CD4-positive, alpha-beta T cell treated with Interleukin-4 for 1 hour (primary cell): ENCODE measurements at regions not wholly inside any gene's neighbourhood (a gene's known extent, or its start where the extent isn't known, plus 50 kb on each side); places are given as distances from the start of the nearest gene placed in this dataset.

Experiments
- DNase-seq, 2 donors: peaks; one replicate each; pipeline ENCODE4 v3.0.0-alpha.2; 2020 to 2022

DNA sequence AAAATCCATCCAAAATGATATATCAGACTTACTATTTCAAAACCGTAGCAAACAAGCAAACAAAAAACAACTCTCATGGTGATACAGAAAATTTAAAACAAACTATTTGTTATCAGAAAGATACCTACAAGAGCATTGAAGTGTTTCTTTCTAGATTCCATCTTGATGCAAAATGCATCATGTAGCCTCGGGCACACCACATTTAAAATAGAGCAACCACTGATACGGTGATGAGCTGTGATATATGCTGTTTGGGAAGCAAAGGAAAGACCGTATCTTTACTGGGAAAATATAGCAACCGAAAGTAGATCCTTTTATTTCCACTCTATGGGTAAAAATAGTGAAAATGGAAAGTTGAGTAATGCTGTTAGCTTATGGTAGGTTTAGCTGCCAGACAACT, 892.0 kb downstream of the GATA3 start:
- no peak for DNase-seq

DNA sequence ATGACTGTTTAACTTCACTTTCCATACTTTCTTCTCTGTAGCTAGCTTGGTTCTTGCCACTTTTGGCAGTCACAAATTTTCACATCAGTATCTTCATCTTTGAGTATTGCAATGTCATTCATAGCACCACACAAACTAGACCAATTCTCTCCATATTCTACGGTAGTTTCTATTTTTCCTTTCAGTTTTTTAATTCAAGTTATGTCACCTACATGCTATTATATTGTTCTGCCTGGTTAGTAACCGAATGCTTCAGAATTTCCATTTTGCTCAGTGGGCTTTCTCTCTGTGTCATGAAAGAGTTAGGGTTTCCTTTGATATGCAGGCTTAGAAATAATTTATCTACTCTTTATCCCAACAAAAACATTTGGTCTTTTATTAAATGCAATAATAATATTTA, 896.5 kb downstream of the GATA3 start:
- no peak for DNase-seq

DNA sequence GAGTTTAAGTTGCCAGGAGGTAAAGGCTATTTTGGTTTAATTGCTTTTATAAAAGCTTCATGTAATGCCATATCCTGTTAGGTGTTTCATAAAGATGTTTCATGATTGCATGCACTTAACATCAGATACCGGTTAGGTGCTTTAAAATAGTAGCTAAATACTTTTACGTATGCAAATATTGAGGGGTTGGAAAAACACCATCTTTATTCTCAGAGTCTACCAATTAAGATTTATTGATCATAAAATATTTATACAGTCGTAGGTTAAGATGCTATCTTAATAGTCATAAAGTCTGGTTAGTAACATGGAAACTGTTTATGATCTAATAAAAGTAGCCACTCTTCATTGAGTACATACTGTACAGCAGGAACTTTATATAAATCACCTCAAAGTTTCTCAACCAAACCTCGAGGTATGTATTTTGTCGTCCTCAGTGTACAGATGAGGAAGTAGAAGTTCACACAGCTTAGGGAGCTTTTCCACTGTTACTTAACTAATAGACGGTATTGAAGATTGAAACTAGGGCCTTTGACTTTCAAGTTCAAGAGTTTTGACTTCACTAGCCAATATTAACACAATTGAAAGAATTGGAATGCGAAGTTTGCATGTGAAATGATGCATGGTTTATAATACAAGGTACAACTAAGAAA, 897.1 kb downstream of the GATA3 start:
- peak in 1 of 2 donors; percentile 6 for DNase-seq

DNA sequence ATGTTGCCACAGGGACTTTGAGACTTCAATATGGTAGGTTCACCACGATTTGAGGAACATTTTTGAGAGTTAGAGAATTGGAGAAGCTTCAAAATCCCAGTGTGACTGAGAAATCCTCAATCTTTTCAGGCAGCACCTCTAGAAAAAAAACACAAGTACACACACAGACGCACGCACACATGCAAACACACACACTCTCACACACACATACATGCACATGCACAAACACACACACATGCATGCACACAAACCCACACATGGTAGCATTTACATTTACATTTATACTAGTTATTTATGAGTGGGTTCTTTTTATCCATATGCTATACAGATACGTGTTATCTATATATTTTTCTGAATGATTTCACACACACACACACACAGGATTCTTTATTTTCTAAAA, 901.9 kb downstream of the GATA3 start:
- DNase-seq: no peak

DNA sequence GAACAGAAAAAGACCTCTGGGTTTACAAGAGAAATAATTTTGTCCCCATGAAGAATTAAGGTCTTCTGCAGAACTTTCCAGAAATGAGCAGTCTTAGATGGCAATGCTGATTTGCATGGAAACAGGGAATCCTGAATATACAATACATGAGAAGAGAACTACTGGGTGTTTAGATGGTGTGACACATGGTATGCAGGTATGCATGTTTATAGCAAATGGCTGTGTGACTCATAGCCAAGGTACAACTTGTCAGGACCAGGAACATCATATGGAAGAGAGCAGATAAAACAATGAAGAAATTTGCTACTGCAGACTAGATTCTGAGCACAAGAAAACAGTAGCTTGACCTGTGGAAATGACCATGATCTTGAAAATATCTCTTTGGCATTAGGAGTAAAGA, 907.8 kb downstream of the GATA3 start:
- DNase-seq: no peak

DNA sequence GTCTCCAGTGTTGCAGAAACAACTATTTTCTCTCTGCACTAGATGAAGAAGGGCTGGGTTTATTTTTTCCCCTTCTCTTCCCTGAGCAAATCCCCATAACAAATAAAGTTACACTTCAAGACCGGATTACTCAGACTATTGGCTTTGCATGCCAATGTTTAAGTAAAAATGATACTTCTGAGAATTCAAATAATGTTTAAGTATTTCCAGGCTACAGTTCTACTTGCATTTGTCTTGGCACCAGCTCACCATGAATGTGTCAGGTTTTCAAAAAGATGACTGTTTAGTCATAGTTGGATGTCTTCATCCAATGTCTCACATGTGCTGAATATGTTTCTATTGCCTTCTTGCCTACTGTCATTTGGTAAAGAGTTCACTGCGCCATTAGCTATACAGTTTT, 912.6 kb downstream of the GATA3 start:
- no peak for DNase-seq

DNA sequence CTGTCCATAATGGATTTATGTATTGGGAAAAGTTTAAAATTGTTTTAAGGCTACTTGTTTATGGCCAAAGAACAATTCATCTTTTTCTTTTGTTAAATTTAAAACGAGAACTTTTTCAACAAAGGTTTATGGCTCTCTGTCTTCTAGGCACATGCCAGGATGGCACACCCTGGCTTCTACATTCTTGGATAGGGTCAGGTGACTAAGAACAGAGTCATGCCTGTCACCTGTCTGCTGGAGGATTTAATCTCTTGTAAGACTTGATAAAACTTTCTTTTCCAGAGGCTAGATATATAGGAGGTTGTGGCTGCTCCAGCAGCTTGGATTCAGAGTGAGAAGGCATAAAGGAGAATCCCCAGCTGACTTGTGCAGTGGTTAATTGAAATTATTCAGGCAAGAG, 915.4 kb downstream of the GATA3 start:
- DNase-seq: no peak

DNA sequence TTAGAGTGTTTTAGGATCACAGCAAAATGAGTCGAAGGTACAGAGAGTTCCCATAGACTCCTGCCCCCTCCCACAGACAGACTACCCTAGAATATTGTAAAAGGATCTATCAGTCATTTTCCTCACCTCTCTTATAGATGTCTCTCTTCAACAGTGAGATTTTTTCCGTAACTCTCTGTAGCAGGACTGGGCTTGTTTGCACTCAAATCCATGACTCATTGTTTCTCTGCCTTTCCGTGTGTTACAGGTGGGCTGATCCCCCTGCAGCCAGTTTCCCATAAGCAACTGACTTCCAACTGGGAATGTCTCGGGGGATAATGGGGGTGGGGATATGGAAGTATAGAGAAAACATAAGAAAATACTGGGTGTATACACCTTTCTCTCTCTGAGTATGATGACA, 921.0 kb downstream of the GATA3 start:
- DNase-seq: no peak

DNA sequence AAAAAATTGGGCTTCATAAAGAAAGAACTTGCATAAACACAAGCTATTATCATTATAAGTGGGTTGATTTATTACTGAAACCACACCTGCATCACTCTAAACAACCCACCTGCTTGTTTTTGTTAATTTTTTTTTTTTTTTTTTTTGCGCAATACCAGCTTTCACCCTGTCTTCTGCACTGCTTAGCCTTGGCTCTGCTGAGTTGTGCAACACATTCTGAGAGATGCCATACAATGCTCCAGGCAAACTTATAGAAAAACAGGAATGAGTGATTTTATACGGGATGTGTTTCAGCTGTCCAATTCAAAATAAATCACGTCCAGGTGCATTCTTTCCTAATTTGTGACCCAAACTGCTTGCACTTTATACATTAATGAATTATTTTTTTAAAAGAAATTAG, 923.6 kb downstream of the GATA3 start:
- no peak for DNase-seq

DNA sequence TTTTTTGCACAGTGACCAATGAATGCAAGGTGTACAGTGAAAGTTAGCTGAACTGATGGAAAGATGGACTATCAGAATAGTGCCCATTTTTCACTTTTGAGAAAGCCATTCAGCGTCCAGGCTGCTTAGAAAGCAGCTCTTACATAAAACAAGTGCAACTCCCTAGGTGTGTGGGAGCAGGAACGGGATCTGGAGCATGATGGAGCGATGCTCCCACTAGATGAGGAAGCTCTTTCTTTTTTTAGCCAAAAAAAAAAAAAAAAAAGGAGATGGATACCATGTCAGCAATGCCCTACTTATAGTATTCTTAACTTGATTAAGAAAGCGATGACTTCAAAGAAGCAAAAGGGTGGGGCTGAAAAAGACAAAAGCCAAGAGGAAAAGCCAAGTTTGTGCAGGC, 925.5 kb downstream of the GATA3 start:
- no peak for DNase-seq

DNA sequence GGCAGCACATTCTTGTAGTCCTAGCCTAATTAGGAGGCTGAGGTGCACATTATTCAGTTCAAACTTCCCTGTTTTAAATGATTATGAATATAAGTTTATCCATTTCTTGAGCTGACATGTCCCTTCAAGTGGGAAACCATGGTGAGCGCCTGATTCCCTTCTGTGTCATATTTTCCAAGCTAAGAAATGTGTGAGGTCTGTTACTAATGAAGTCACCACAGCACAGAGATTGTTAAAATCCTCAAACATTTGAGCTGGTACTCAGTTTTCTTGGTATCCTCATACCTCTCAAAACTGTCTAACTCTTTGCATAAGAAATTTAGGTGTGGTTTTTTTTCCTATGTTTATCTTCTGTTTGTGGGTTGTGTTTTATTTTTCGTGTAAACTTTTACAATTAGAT, 926.8 kb downstream of the GATA3 start:
- no peak for DNase-seq

DNA sequence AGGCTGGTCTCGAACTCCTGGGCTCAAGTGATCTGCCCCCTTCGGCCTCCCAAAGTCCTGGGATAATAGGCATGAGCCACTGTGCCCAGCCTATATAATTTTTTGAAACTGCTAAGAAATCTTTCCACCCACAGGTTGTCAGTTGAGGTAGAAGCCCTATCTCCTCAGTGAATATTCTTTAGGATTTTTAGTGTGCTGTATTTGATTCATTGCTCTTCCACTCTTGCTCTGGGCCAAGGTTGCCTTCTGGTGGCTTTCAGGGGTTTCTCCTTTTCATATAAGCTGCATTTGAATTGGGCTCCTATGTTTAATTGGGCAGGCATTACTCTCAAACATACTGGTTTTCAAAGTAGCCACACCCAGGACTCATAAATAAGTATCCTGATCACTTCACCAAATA, 931.2 kb downstream of the GATA3 start:
- DNase-seq: no peak

DNA sequence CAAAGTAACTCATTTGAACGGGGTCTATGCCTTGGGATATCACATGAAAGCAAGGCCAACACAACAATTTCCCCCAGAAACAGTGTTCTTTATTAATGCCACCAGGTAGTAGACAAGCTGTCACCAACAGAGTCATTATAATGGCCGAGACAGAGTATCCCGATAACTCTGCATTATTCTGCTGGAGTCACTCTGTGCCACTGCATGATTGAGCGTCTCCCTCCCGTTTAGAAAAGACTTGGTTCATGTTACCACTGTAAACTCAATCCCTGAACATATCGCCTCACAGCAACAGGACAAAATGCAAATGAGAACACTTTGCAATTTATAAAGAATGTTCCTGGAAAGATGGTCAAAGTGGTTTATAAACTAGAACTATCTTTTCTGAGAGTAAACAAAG, 932.5 kb downstream of the GATA3 start:
- DNase-seq: no peak

DNA sequence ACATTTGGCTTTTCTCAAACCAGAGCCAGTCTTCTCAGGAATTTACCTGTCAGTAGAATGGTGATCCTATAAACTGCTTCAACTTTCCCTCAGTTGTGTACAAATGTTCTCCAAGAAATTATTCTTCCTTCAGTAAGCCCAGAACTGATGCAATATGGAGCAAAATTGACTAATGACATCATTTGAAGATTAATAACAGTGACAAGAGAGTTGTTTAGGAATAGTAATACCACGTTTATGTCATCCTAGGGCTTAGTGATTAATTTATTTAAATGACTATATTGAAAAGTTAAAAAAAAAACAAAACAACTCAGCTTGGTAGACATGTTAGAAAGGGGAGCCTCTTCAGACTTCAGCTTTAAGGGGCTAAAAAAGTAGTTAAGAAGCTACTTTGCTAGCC, 933.2 kb downstream of the GATA3 start:
- DNase-seq: no peak

DNA sequence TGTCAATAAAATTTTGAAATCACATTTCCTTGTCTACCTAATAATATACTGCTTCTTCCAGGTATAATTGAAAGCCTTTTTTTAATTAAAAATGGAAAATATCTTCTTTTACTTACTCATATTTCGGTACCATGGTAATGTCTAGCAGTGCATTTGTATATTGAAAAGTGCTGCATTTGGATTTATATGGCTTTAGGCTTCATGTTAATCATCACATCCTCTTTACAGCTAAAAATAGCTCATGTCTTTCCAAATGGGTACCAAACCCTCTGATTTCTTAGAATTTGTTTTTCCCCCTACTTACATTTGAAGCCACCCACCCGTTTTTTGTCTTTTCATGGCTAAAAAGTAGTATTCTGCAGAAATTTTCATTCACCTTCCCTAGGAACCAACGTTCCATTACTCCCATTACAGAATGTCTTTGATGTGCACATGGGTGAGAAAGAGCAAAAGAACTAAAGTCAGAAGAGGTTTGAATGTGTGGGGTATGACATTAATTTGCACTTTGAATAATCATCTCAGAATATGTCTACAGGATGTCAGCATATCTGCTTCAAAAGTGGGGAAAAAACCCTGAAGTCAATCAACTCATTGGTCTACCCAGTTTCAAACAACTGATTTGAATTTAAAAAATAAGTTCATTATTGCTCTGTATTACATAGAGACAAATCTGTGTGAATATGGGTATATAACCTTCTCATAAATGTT, 935.9 kb downstream of the GATA3 start:
- no peak for DNase-seq

DNA sequence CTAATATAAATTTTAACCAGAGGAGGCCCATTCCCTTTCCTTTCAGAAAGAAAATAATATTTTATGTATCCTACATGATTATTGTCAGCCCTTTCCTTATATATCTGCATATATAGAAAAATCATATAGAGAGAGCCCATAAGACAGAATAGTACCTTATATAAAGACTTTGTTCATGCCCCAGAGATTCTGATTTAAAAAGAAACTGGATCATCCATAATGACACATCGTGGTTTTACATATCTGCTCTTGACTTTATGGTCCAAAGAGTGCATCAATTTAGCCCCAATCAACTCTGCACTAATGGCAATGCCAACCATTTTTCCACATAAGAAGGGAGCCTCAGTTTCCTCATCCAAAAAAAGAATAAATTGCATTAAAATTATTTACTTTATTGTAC, 937.5 kb downstream of the GATA3 start:
- no peak for DNase-seq

DNA sequence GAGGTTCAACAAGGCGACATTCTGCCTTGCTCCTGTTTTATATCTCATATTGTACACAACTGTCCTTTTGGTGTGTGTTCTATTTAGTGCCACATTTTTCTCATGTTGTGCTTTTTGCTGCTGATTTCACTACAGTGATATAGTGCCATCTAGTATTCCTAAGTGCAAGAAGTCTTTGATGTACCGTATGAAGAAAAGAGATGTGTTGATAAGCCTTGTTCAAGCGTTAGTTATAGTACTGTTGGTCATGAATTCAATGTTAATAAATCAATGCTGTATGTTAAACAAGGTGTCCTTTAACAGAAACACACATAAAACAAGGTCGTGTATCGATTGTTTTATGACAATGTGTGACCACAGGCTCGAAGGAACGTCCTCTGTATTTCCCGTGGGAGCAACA, 939.4 kb downstream of the GATA3 start:
- no peak for DNase-seq

DNA sequence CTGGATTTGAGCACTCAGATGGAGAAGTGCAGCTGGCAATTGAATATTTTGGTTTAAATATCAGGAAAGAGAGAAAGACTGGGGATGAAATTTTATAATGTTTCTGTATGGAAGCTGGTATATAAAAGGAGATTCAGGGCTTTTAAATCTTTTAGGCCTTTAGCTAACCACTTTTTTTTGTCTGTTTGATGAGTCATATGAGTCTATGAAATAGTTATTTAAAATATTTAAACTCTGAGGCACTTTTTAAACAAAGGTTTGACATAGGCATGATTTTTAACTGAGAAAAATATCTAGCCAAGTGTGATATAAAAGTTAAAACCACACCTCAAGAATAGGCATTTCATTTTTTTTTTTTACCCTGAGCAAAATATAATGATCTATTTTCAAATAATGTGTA, 944.3 kb downstream of the GATA3 start:
- DNase-seq: no peak

DNA sequence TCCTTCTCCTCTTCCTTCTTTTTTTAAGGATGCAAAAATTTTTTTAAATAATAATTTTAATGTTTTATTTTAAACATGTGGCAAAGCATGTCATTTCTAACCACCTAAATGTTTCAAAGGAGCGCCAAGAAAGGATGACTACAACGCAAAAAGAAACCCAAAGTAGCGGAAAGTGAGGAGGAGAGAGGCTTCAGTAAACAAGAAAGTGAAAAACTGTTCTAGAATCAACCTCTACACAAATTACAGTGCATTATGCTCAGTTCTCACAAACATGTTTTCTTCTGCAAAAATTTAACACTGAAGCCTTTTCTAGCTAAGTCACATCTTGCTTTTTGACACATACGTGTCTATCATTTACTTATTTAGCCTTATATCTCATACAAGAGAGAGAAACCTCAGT, 948.6 kb downstream of the GATA3 start:
- DNase-seq: no peak

DNA sequence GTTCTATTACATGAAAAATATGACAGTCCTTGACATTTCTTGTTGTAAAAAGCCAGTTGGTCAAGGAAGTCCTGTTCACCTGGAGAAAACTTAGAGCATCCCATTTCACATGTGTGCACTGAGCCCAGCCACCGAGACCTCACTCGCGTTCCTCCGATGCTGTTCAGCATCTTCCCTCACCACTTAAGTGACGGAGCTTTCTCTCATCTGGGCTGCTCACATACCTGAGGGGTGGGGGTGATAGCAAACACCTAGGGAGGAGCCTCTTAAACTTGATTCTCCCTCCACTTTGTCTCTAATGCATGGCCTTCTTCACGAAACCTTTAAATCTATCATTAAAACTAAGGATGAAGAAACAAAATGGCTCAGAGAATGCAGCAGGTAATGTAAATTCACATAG, 950.2 kb downstream of the GATA3 start:
- no peak for DNase-seq

DNA sequence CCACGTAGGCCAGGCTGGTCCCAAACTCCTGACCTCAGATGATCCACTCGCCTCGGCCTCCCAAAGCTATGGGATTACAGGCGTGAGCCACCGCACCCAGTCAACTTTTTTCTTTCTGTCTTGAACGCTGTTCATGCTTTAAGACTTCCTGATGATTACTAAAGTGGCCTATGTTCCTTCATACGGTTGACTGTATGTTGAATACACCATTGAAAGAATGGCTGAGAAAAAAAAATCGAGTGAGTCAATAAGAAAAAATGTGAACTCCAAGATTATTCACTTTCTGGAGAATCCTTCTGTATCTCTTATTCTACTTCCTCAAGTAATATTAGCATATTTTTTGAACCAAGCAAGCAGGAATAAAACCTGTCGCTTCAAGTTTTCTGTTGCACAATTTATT, 955.0 kb downstream of the GATA3 start:
- DNase-seq: no peak

DNA sequence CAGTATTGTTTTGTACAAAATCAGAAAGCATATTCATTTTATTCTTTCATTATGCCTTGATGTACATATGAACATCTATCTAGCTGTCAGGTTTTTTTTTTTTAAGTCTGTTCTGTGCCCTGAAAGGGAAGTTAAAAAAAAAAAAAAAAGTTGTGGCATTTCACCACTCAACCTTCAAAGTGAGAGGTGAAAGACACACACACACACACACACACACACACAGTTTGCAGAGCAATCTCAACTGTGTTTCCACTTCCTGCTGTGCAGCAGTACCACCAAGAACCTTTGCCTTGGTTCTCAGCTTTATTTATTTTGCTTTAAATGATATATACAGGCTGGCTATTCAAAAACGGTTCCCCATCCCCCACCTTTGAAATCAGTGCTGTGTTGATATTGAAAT, 955.6 kb downstream of the GATA3 start:
- DNase-seq: peak; percentile 58 to 77

DNA sequence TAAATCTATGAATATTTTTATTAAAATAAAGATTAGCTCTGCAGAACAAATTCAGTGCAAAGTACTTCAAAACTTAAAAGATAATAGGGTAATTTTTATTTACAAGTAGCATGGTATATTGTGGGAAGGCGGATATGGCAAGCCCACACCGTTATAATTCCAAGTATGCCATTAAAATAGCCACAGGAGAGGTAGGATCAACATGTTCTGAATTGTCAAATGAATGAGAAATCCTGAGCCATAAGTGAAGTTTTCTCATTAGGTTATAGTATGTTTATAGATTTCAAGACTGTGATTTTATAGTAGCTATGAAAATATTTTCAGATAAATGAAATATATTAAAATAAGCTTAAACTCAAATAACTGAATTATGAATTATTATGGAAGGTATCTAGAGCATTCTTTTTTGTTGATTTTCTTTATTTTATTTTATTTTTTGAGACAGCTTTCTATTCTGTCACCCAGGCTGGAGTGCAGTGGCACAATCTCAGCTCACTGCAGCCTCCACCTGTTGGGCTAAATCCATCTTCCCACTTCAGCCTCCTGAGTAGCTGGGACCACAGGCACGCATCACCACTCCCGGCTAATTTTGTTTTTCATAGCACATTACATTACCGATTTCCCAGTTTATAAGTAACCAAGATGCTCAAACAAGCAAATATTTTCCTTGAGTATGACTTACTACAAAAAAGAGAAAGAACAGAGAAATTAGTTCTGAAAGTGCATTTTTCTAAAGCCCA, 956.6 kb downstream of the GATA3 start:
- DNase-seq: no peak

DNA sequence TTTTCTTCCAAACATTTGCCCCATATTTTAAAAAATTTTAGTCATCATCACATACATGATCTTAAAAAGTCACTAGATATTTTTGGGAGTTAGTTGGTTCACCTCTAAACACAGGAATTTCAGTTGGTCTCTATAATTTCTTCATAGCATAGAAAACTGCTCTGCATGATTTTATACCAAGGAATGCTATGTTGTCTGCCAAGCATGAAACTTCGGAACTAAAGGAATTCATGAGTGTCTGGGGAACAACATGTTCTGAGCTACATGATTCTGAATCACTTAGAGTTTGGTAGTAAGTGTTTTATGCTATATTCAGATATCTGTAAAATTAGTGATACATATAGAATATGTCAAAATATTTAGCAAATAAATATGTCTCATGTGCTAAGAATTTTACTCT, 957.8 kb downstream of the GATA3 start:
- DNase-seq: no peak
